ENCODE measurements at regions not wholly inside any gene's neighbourhood (a gene's known extent, or its start where the extent isn't known, plus 50 kb on each side); places are given as distances from the start of the nearest gene placed in this dataset.

DNA sequence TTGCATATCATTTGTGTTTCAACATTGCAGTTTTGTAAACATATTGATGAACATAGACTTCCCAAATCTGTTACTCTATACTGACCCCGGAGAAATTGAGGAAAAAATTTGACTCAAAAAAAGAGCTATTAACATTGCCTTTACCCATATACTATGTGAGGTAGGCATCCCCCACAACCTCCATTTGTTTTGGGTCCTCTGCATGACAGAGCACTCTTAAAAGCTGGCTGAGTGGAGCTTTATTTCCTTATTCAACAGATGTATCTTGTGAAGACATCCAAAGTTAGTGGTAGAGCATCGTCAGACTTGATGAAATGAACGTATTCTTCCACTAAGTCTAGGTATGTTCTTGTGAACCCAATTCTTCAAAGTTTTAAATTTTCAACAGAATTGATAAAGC is 310.5 kb downstream of the CDH9 start:
- no peak overlapping the region for H3K9ac ChIP-seq (ENCODE audit: insufficient read depth, low read length)
- no peak overlapping the region for H3K4me3 ChIP-seq (replicated peaks in 1 of 4; ENCODE audit: control extremely low read depth in 1 of 4, insufficient read depth in 1 of 4, low read depth in 3 of 4, low read length in 4 of 4)
- H3K27ac ChIP-seq (ENCODE audit: insufficient read depth, low read length), result no peak overlapping the region
- H3K36me3 ChIP-seq (ENCODE audit: control insufficient read depth, insufficient read depth, low read length), result no peaks in the 10 kb centered on the region
- TF ChIP-seq EZH2 (IDR thresholded peaks at IDR 0.05; ENCODE audit: low read length, missing control alignments) (no peak), CTCF (conservative IDR thresholded peaks at IDR 0.05 in 1 of 2, IDR thresholded peaks at IDR 0.05 in 1 of 2; ENCODE audit: low read depth in 1 of 2, low read length in 2 of 2) (no peak)
- H3K9me3 ChIP-seq (ENCODE audit: control insufficient read depth, insufficient read depth, low read depth, low read length), result no peaks in the 10 kb centered on the region
- DNase-seq (ENCODE audit: low read depth in 2 of 2), result no peak
- no peaks in the 10 kb centered on the region for H3K27me3 ChIP-seq (ENCODE audit: control insufficient read depth, insufficient read depth, low read length)
- H3K4me1 ChIP-seq (ENCODE audit: control insufficient read depth, extremely low read depth, insufficient read depth, low read length), result no peaks in the 10 kb centered on the region
- H2AFZ ChIP-seq (ENCODE audit: low read length), result no peak overlapping the region
- H4K20me1 ChIP-seq (ENCODE audit: control insufficient read depth, extremely low read depth, insufficient read depth, low read length), result no peaks in the 10 kb centered on the region
- H3K4me2 ChIP-seq (ENCODE audit: extremely low read depth, insufficient read depth, low read length), result no peak overlapping the region
- no peaks in the 10 kb centered on the region for H3K79me2 ChIP-seq (ENCODE audit: control insufficient read depth, insufficient read depth, low read length)

DNA sequence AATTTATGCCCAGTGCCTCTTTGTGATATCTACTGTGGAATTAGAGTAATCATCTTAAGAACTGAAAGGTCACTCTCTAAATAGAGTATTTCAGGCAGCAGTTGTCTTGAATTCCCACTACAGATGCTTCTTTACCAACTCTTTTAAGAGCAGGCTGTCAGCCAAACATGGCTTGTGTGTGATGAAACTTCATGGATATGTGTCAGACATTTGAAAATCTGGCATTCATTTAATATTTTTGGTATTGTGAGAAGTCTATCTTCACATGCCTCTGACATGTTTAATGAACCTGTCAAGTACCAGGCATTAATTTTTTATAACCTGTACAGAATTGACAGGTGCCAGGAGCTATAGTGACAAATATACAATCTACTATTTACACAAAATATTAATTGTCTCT is 318.6 kb downstream of the CDH9 start:
- Histone ChIP-seq H3K4me3 (replicated peaks in 1 of 4; ENCODE audit: control extremely low read depth in 1 of 4, insufficient read depth in 1 of 4, low read depth in 3 of 4, low read length in 4 of 4) (no peak overlapping the region), H4K20me1 (ENCODE audit: control insufficient read depth, extremely low read depth, insufficient read depth, low read length) (no peaks in the 10 kb centered on the region), H3K27me3 (ENCODE audit: control insufficient read depth, insufficient read depth, low read length) (no peaks in the 10 kb centered on the region), H3K4me1 (ENCODE audit: control insufficient read depth, extremely low read depth, insufficient read depth, low read length) (no peaks in the 10 kb centered on the region), H2AFZ (ENCODE audit: low read length) (no peak overlapping the region), H3K36me3 (ENCODE audit: control insufficient read depth, insufficient read depth, low read length) (no peaks in the 10 kb centered on the region), H3K4me2 (ENCODE audit: extremely low read depth, insufficient read depth, low read length) (no peak overlapping the region), H3K9me3 (ENCODE audit: control insufficient read depth, insufficient read depth, low read depth, low read length) (no peaks in the 10 kb centered on the region), H3K27ac (ENCODE audit: insufficient read depth, low read length) (no peak overlapping the region), H3K9ac (ENCODE audit: insufficient read depth, low read length) (no peak overlapping the region), H3K79me2 (ENCODE audit: control insufficient read depth, insufficient read depth, low read length) (no peaks in the 10 kb centered on the region)
- TF ChIP-seq EZH2 (IDR thresholded peaks at IDR 0.05; ENCODE audit: low read length, missing control alignments) (no peak), CTCF (conservative IDR thresholded peaks at IDR 0.05 in 1 of 2, IDR thresholded peaks at IDR 0.05 in 1 of 2; ENCODE audit: low read depth in 1 of 2, low read length in 2 of 2) (no peak)
- no peak for DNase-seq (ENCODE audit: low read depth in 2 of 2)

DNA sequence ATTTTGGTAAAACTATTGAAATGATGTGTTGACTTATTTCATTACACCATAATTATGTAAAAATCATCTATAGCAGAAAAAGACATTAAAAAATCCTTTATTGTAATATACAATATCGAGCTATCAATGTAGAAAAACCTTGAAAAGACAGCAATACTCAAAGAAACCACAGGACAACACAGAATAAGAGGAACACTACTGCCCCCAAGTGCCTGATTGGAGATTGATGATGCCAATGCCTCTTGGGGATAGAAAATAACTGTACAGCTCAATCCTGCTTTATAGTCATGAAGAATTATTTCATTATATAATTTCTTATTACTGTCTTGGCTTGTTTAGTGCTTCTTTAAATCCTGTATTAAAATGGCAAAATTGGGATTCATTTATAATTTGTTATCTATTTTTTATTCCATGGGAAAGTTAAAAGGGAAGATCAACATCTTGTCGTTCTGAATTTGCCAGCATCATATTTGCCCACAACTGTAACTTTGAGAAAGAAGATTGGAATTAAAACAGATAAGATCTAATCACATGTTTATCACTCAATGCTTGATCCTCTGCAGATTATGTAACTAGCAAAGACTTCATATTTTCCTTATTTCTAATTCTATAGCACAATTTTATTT is 337.5 kb downstream of the CDH9 start:
- no peak overlapping the region for H2AFZ ChIP-seq (ENCODE audit: low read length)
- H3K79me2 ChIP-seq (ENCODE audit: control insufficient read depth, insufficient read depth, low read length), result no peaks in the 10 kb centered on the region
- H4K20me1 ChIP-seq (ENCODE audit: control insufficient read depth, extremely low read depth, insufficient read depth, low read length), result no peaks in the 10 kb centered on the region
- no peaks in the 10 kb centered on the region for H3K9me3 ChIP-seq (ENCODE audit: control insufficient read depth, insufficient read depth, low read depth, low read length)
- DNase-seq (ENCODE audit: low read depth in 2 of 2), result peak in 1 of 2 donors; percentile 2
- TF ChIP-seq EZH2 (IDR thresholded peaks at IDR 0.05; ENCODE audit: low read length, missing control alignments), result no peak
- TF ChIP-seq CTCF (conservative IDR thresholded peaks at IDR 0.05 in 1 of 2, IDR thresholded peaks at IDR 0.05 in 1 of 2; ENCODE audit: low read depth in 1 of 2, low read length in 2 of 2), result no peak
- H3K27ac ChIP-seq (ENCODE audit: insufficient read depth, low read length), result no peak overlapping the region
- no peaks in the 10 kb centered on the region for H3K27me3 ChIP-seq (ENCODE audit: control insufficient read depth, insufficient read depth, low read length)
- H3K9ac ChIP-seq (ENCODE audit: insufficient read depth, low read length), result no peak overlapping the region
- H3K36me3 ChIP-seq (ENCODE audit: control insufficient read depth, insufficient read depth, low read length), result no peaks in the 10 kb centered on the region
- H3K4me3 ChIP-seq (replicated peaks in 1 of 4; ENCODE audit: control extremely low read depth in 1 of 4, insufficient read depth in 1 of 4, low read depth in 3 of 4, low read length in 4 of 4), result no peak overlapping the region
- no peak overlapping the region for H3K4me2 ChIP-seq (ENCODE audit: extremely low read depth, insufficient read depth, low read length)
- no peaks in the 10 kb centered on the region for H3K4me1 ChIP-seq (ENCODE audit: control insufficient read depth, extremely low read depth, insufficient read depth, low read length)
